Activated naive CD8-positive, alpha-beta T cell treated with anti-CD3 and anti-CD28 coated beads, Interleukin-2, amount 10 ng/mL, durations not matched to agents 7 days and 5 days (primary cell): ENCODE measurements at regions not wholly inside any gene's neighbourhood (a gene's known extent, or its start where the extent isn't known, plus 50 kb on each side); places are given as distances from the start of the nearest gene placed in this dataset.

ENCODE experiments used
- ATAC-seq: fragments of 150-1000 bp; cut with Tn5 transposase; one replicate; pipeline ENCODE4 v1.10.0; 2021; ENCODE audit warnings: low read depth, moderate library complexity
- POLR2A ChIA-PET: fragments of 350-600 bp; sonication (Branson Sonifier 250); formaldehyde crosslinking; loops from one replicate; lab custom pipeline; 2021; ENCODE audit warnings: antibody characterized with exemption; lab: Charles Lee
- DNase-seq: peaks from one replicate; pipeline ENCODE4 v3.0.0; 2021
- H3K27ac Mint-ChIP-seq: one replicate; pipeline ENCODE4 v1.8.0; 2022; ENCODE audit warnings: mild to moderate bottlenecking, mixed read lengths
- H3K27me3 Mint-ChIP-seq: one replicate; pipeline ENCODE4 v1.8.0; 2022; ENCODE audit warnings: mild to moderate bottlenecking, moderate library complexity, mixed read lengths
- H3K36me3 Mint-ChIP-seq: one replicate; pipeline ENCODE4 v1.8.0; 2021; ENCODE audit warnings: mild to moderate bottlenecking, mixed read lengths
- H3K4me1 Mint-ChIP-seq: one replicate; pipeline ENCODE4 v1.8.0; 2021; ENCODE audit warnings: mixed read lengths
- H3K4me3 Mint-ChIP-seq: one replicate; pipeline ENCODE4 v1.8.0; 2022; ENCODE audit warnings: mild to moderate bottlenecking, moderate library complexity, mixed read lengths
- H3K9me3 Mint-ChIP-seq: one replicate; pipeline ENCODE4 v1.8.0; 2021; ENCODE audit warnings: mixed read lengths

- Mint-ChIP-seq H3K4me1 (peaks cover 5% of the 10 kb centered on the region), H3K9me3 (peaks cover 5% of the 10 kb centered on the region), H3K27me3 (no peaks in the 10 kb centered on the region), H3K27ac (no peak overlapping the region), H3K4me3 (no peak overlapping the region), H3K36me3 (peaks cover 15% of the 10 kb centered on the region)
- POLR2A ChIA-PET: no interaction called here
- DNase-seq (no peak), ATAC-seq (no peak)
Measured at GRCh38 chr13:73873940-73874830, 260.0 kb downstream of the KLF12 start.

DNA sequence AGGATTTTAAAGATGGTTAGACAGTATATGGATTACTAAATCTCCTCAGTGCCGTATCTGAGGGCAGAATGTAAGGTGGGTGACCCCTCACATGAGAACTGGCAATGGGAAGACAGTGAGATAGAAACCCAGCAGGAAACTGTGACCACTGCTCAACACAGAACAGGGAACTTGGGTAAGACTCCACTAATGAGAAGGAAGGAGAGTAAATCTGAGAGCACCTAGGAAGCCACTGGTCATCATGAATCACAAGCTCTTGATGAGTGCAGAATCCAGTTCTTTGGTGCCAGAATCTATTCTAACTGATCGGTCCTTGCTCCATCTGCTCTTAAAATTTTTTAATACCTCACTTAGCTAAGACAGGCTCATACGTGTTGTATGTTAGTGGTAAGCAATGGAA, 261.8 kb downstream of the KLF12 start:
- Mint-ChIP-seq H3K4me1 (peaks cover 2% of the 10 kb centered on the region), H3K4me3 (no peak overlapping the region), H3K27ac (no peak overlapping the region), H3K27me3 (no peaks in the 10 kb centered on the region), H3K9me3 (no peaks in the 10 kb centered on the region), H3K36me3 (peaks cover 8% of the 10 kb centered on the region)
- DNase-seq (no peak), ATAC-seq (no peak)
- POLR2A ChIA-PET: no interaction called here

GRCh38 chr13:73870970-73871935, 263.0 kb downstream of the KLF12 start:
- ATAC-seq: no peak
- Mint-ChIP-seq H3K9me3 (peaks cover 1% of the 10 kb centered on the region), H3K4me1 (peaks cover 2% of the 10 kb centered on the region), H3K36me3 (peaks cover 9% of the 10 kb centered on the region), H3K27me3 (no peaks in the 10 kb centered on the region), H3K4me3 (no peak overlapping the region), H3K27ac (no peak overlapping the region)
- POLR2A ChIA-PET: interaction anchor here (1.2 kb wide), 1 partner anchor 263 kb away, joined by 4 read pairs; no protein-coding TSS in a partner anchor
- DNase-seq: no peak

DNA sequence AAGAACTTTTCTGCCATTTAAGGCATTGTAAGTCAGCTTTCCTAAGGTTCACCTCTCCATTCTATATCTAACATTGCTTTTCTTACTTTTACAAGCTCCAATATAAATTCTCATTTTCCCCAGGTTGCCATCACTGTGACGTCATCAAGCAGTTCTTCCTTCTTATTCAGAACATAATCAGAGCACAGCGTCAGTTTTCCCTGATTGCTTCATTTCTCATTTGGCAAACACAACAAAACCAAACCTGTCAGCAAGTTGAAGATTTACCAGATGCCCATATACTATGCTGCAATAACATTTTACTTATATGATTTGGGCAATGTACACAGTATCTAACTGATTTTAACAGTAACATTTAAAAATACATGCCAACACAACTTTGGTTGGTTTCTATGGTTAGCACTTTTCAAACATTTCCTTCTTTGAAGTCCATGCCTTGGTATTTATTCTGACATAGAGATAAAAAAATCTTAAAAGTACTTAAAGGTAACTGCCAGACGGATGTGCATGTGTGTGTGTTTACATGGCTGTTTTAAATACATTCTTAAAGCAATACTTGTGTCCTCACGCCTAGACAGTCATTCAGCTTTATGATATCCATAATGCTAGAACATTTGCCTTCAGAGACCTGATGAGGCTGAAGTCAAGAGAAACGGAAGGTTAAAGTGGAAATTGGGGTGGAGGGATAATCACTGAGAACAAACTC, 264.0 kb downstream of the KLF12 start:
- H3K36me3 Mint-ChIP-seq: peaks cover 7% of the 10 kb centered on the region
- no peaks in the 10 kb centered on the region for H3K27me3 Mint-ChIP-seq
- ATAC-seq: no peak
- POLR2A ChIA-PET: no interaction called here
- no peak overlapping the region for H3K4me3 Mint-ChIP-seq
- DNase-seq: no peak
- peaks cover 2% of the 10 kb centered on the region for H3K4me1 Mint-ChIP-seq
- peaks cover 1% of the 10 kb centered on the region for H3K9me3 Mint-ChIP-seq
- H3K27ac Mint-ChIP-seq: no peak overlapping the region

DNA sequence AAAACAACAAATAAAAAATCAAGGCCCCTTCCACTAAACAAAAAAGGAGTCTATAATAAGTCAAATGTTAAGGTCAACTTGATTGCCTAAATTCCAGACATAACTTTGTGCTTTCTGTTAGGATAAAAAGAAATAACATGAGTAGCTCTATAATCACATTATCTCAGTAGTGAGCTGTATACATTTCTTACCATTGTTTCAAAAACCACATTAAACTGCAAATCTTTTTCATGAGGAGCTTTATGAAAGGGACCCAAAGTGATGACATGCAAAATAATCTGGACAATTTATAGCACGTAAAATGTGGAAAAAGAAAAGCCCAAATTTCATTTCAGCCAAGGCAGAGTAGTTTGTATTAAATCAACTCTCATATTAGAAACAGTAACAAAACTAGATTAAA, 269.2 kb downstream of the KLF12 start:
- POLR2A ChIA-PET: no interaction called here
- Mint-ChIP-seq H3K4me3 (no peak overlapping the region), H3K27ac (no peak overlapping the region), H3K36me3 (peaks cover 8% of the 10 kb centered on the region), H3K4me1 (peaks cover 3% of the 10 kb centered on the region), H3K9me3 (peaks cover 1% of the 10 kb centered on the region), H3K27me3 (no peaks in the 10 kb centered on the region)
- no peak for ATAC-seq
- DNase-seq: no peak

DNA sequence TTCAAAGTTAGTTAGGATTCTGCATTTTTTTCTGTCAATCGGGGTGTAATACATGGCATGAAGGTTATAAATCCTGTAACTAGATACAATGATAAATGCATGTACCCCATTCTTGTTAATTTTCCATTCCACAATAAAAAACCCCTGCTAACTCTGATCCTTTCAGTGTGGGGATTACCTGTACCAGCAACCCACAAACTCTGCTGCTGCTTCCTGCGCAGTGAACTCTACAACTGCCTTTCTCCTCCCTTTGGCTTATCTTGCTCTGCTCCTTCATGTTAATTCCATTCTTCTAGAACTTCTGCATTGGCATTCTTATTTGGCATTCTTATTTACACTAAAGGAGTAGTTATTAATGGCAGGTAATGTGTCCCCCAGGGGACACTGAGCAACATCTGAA, 273.1 kb downstream of the KLF12 start:
- Mint-ChIP-seq H3K4me1 (peaks cover 3% of the 10 kb centered on the region), H3K36me3 (peaks cover 8% of the 10 kb centered on the region), H3K27me3 (no peaks in the 10 kb centered on the region), H3K4me3 (no peak overlapping the region), H3K27ac (no peak overlapping the region), H3K9me3 (no peaks in the 10 kb centered on the region)
- ATAC-seq (no peak), DNase-seq (no peak)
- POLR2A ChIA-PET: no interaction called here

GRCh38 chr13:73860501-73860900, 273.7 kb downstream of the KLF12 start:
- ATAC-seq: no peak
- Mint-ChIP-seq H3K9me3 (no peaks in the 10 kb centered on the region), H3K36me3 (peaks cover 7% of the 10 kb centered on the region), H3K27ac (no peak overlapping the region), H3K27me3 (no peaks in the 10 kb centered on the region), H3K4me1 (peaks cover 3% of the 10 kb centered on the region), H3K4me3 (no peak overlapping the region)
- POLR2A ChIA-PET: no interaction called here
- no peak for DNase-seq

- DNase-seq: no peak
- no peaks in the 10 kb centered on the region for H3K27me3 Mint-ChIP-seq
- peaks cover 3% of the 10 kb centered on the region for H3K4me1 Mint-ChIP-seq
- no peak overlapping the region for H3K27ac Mint-ChIP-seq
- ATAC-seq: no peak
- H3K36me3 Mint-ChIP-seq: peaks cover 11% of the 10 kb centered on the region
- POLR2A ChIA-PET: no interaction called here
- no peak overlapping the region for H3K4me3 Mint-ChIP-seq
- H3K9me3 Mint-ChIP-seq: peaks cover 4% of the 10 kb centered on the region
Measured at GRCh38 chr13:73859841-73860240, 274.4 kb downstream of the KLF12 start.

- Mint-ChIP-seq H3K36me3 (peaks cover 13% of the 10 kb centered on the region), H3K4me1 (peaks cover 3% of the 10 kb centered on the region), H3K9me3 (peaks cover 7% of the 10 kb centered on the region), H3K4me3 (no peak overlapping the region), H3K27me3 (no peaks in the 10 kb centered on the region), H3K27ac (no peak overlapping the region)
- no peak for DNase-seq
- POLR2A ChIA-PET: no interaction called here
- ATAC-seq: no peak
Measured at GRCh38 chr13:73857106-73857505, 277.1 kb downstream of the KLF12 start.

DNA sequence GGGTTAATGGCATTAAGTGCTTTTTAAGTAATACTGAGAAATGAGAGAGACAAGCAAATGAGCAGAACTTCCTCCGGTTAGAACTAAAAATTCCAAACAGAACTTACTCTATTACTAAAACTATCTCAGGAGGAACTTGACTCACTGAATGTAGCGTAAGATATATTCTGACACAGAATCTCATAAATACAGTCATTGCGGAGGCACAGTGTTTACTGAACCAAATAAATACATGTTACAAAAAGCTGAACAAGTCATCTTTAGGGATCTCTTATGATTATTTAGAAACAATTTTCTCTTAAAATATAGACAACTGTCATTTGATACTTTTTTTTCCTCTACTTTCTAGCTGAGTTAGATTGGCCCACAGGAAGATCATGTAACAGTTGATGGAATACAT, 283.1 kb downstream of the KLF12 start:
- H3K27ac Mint-ChIP-seq: no peak overlapping the region
- H3K4me1 Mint-ChIP-seq: peaks cover 13% of the 10 kb centered on the region
- peaks cover 9% of the 10 kb centered on the region for H3K36me3 Mint-ChIP-seq
- POLR2A ChIA-PET: no interaction called here
- ATAC-seq (no peak), DNase-seq (no peak)
- H3K27me3 Mint-ChIP-seq: no peaks in the 10 kb centered on the region
- peaks cover 7% of the 10 kb centered on the region for H3K9me3 Mint-ChIP-seq
- H3K4me3 Mint-ChIP-seq: no peak overlapping the region

DNA sequence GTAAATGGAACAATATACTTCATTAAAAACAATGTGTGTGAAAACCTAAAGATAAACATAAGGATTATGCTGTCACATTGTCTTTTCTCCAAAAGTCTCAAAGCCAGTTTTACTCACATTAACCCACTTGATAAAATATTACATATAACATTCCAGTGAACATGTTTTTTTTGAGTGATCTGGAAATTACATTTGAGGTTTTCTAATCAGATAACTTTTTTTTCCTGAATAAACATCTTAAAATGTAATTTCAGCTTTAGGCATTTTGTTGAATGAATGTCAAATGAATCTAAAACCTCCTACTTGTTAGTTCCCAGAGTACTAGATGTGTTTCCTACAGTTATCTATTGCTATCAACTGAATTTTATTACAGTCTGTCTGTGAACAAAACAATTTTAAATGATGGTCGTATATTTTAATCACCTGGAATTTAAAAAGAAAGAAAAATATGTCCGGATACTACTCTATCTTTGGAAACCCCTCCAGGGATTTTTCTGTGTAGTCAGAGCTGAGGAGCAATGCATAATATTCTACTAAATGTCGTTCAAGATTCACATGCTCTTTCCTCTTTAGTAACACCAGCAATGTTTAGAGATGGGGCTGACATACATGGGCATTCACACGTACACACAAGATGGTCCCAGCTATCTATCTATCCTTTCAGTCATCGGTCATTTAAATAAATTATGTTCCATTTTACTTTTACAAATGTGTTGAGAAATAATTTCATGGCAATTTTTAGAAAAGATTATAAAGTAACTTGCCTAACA, 283.9 kb downstream of the KLF12 start:
- no peak for DNase-seq
- H3K4me3 Mint-ChIP-seq: no peak overlapping the region
- no peak overlapping the region for H3K27ac Mint-ChIP-seq
- peaks cover 13% of the 10 kb centered on the region for H3K4me1 Mint-ChIP-seq
- peaks cover 6% of the 10 kb centered on the region for H3K9me3 Mint-ChIP-seq
- ATAC-seq: no peak
- peaks cover 14% of the 10 kb centered on the region for H3K36me3 Mint-ChIP-seq
- POLR2A ChIA-PET: no interaction called here
- H3K27me3 Mint-ChIP-seq: no peaks in the 10 kb centered on the region

DNA sequence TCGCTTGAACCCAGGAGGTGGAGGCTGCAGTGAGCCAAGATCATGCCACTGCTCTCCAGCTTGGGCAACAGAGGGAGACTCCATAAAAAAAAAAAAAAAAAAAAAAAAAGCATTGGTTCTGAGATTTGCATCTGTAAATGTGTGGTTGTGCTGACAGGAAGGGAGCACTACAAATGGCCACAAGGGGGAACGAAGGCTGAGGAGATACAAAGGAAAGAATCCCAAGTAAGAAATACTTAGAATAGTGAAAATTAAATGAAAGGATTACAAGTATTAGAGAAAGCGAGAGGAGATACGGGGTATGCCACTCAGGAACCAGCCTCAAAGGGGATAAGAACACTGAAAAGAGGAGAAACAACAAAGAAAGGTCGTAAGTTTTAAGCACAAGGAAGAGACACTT, 284.9 kb downstream of the KLF12 start:
- POLR2A ChIA-PET: no interaction called here

More for the DNA sequence above, 284.9 kb downstream of the KLF12 start:
- H3K27ac Mint-ChIP-seq: no peak overlapping the region
- H3K9me3 Mint-ChIP-seq: no peaks in the 10 kb centered on the region
- peaks cover 11% of the 10 kb centered on the region for H3K36me3 Mint-ChIP-seq
- ATAC-seq (no peak), DNase-seq (no peak)
- no peaks in the 10 kb centered on the region for H3K27me3 Mint-ChIP-seq
- peaks cover 13% of the 10 kb centered on the region for H3K4me1 Mint-ChIP-seq
- H3K4me3 Mint-ChIP-seq: no peak overlapping the region
